ENCODE measurements at regions not wholly inside any gene's neighbourhood (a gene's known extent, or its start where the extent isn't known, plus 50 kb on each side); places are given as distances from the start of the nearest gene placed in this dataset.

DNA sequence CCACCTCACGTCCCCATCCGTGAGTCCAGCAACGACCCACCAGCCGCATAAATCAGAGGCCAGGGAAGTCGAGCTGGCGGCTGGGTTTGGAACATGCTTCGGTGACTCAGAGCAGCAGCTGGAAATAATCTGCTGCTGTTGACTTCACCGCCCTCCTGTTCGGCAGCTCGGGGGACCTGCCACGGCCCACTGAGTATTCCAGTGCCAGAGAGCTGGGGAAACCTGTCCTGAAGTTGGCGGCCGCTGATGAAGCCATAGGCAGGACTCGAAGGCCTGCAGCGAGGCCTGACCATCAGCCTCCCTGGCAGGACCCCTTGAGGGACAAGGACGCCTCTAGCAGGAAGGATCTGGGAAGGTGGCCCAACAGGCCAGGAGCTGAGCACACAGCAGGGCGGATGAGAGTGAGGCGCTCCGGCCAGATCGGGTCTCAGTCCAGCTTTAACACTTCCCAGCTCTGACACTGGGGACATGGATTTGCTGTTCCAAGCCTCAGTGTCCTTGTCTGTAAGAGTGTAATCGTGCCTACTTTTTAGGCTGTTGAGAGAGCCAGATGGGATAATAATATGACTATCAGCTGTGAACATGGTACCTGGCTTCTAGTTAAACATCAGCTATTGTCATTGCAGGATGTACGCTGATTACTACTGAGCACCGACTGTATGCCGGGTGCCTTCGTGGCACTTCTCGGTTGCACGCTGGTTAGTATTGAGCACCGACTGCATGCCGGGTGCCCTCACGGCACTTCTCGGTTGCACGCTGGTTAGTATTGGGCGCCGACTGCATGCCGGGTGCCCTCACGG, 50.4 kb upstream of the CIBAR2 start:
- no peak for DNase-seq

GRCh38 chr16:85163278-85164112, 51.2 kb upstream of the CIBAR2 start:
- DNase-seq = no peak

GRCh38 chr16:85164431-85164830, 52.2 kb upstream of the CIBAR2 start:
- no peak for DNase-seq

DNA sequence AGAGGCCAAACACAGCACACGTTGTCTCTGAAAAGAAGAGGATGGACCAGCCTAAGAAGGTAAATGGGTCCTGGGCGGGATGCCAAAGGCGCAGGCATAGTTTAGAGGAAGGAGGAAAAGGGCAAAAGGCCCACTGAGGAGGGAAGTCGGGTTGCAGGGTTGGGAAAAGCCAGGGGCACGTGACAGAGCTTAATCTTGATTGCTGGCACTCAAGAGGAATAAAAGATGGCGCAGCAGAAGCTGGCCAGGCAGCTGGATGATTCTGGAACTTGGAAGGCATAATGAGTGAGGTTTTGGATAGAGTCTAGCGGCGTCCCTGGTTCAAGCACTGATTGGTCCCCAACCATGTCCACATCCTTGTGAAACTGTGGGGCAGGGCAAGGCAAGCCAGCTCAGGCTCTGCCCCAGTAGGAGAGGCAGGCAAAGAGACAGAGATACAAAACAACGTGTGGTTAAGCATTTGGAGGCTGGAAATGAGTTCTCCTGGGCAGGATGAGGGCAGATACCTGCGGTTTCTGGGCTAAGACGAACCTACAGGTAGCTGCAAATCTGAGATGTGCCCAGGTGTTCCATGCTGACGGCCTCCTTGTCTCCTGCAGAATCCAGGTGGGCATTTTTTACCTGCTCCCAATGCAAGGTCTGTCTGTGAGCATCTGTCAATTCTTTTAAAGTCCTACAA, 52.7 kb upstream of the CIBAR2 start:
- no peak for DNase-seq

GRCh38 chr16:85165781-85166180, 53.5 kb upstream of the CIBAR2 start:
- DNase-seq = no peak

DNA sequence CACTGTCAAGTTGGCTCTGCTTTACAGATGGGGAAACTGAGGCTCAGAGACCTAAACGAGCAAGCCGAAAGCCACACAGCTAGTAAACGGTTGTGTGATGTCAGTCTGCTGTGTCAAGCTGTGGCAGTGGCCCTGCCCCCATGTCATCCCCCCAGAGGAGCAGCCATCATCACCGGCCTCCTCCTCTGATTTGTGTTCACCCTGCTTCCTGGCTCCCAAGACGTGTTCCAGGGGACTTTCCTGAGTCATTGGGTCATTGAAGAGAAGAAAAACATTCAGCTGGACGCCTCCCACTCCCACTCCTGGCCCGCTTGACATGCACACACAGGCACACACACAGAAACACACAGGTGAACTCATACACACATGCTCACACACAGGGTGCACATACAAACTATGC, 54.0 kb upstream of the CIBAR2 start:
- DNase-seq = no peak

DNA sequence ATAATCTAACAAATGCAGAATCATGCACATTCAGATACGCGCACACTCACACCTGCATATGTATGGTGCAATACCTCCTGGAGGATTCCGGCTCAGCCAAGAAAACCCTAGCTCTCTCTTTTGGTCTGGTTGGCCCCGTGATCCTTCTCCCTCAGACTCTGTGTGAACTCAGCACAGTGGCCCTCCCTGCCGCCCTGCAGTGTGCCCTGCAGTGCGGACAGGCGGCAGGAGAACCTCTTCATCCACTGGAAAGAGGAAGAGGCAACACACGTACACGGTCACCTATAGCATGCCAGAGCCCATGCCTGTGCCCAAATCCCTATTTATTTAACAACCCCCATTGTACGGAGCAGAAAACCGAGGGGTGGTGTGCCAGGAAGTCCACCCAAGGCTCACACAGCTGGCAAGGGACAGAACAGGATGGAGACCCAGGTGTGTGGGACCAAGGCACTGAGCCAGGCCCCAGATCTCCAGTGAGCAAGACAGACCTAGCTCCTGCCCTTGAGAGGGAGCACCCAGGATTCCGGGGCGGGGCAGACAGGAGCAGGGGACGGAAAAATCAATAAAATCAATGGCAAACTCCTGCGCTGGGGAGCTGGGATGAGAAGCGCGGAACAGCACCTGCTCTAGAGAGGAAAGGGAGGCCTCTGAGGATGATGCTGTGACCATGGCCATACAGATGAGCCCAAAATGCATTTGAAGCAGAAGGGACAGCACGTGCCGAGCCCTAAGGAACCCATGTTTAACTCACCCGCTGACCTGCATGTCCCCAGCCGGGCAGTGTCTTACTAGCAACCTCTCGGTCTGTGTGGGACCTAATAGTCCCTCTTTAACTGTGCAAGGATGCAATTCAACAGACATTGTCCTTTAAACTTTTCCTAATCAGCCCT, 54.7 kb upstream of the CIBAR2 start:
- DNase-seq = no peak

DNA sequence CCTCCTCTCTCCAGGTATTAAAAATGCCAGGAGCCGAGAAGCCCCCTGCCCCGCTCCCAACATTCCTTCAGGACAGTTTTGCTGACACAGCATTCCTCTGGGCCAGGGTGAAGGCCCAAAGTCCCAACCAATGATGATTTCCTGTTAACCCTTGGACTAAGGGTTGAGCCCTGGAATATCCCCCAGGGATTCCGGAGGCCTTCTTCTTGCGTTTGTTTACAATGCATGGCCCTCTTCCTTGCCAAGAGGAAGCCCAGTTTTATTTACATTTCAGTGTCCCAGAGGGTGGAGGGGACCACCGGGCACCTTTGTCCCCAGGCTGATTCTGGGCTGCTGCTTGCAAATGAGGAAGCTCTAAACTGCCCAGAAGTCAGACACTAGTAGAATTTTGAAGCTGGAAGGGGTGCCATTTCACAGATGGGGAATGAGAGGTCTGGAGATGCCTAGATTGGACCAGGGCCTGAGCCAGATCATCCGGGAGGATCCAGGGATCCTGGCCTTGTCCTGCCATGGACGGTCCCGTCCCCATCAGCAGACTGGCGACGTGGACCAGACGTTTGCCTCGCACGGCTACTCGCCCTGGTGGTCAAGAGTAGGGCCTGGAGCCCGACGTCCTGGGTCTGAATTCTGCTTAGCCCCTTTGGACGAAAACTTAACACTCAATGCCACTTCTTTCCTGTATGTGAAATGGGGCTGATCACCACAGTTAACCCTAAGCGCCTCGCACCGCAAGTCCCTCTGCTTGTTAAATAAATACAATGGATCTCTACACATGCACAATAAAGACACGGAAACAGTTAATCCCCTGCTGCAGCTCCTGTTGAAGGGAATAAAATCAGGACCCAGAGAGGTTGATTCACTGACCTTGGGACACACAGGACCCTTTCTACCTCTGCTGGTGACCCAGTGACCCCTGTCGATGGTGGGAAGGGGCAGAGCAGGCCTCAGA, 55.6 kb upstream of the CIBAR2 start:
- no peak for DNase-seq

- no peak for DNase-seq
These were observed 56.5 kb upstream of the CIBAR2 start for GRCh38 chr16:85168732-85169256.

DNA sequence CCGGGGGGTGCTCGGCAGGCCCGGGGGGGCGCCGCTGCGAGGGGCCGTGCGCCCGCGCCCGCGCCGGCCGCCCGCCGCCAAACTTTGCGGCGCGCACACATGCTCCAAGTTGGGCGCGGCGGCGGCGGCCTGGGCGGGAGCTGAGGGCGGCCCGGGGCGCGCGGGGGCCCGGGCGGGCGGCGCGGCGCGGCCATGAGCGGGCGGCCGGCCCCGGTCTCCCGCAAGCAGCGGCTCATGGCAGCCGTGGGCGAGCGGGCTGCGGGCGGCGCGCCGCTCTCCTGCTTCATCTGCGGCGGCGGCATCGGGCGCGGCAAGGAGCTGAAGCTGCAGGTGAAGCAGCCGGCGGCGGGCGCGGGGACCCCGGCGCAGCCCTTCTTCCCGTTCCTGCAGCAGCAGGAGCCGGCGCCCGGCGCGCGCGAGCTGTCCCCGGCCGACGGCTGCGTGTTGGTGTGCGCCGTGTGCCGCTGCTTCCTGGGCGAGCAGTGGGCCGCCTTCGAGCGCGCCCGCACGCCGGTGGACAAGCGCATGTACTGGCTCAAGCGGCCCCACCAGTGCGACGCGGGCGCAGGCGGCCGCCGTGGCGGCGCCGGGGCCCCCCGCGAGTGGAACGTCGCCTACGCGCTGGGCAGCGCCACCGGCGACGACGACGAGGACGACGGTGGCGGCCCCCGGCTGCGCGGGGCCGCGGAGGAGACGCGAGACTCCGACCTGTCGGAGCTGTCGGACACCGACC, 57.2 kb upstream of the CIBAR2 start:
- DNase-seq = no peak

DNA sequence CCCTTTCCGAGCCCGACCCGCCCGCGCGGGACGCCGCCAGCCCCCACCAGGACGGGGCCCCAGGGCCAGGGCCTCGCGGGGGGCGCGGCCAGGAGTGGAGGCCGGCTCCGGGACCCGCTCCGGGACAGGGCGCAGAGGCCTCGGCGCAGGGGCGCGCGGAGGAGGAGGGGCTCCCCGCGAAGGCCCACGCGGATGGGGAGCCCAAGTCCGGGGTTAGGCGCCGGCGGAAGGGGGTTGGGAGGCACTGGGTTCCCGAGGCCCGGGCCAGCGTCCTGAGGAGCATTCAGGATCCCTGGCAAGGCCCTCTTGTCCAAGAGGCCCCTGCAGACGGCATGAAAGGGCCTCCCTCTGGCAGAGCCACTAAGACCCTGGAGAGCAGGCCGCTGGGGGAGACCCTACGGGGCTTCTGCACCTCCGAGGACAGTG, 57.8 kb upstream of the CIBAR2 start:
- no peak for DNase-seq

DNA sequence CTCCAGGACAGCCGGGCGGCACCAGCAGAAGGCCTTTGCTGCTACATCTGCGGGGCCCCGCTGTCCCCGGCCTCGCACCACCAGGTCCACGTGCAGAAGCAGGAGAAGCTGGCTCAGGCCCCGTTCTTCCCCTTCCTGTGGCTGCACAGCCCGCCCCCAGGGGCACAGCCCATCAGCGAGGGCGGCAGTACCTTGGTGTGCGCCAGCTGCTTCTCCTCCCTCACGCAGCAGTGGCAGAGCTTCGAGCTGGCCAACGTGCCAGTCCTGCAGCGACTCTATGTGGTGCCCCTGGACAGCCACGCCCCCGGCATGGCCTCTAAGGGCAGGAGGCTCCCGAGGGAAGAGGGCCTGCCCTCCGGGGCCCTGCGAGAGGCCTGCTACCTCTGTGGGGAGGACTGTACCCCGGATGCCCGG, 58.3 kb upstream of the CIBAR2 start:
- no peak for DNase-seq

GRCh38 chr16:85171004-85171758, 58.9 kb upstream of the CIBAR2 start:
- DNase-seq = no peak

GRCh38 chr16:85171759-85172454, 59.6 kb upstream of the CIBAR2 start:
- no peak for DNase-seq

- DNase-seq = peak in 1 of 2 experiments; percentile 21
These were observed 60.3 kb upstream of the CIBAR2 start for GRCh38 chr16:85172455-85173145.

GRCh38 chr16:85173146-85173980, 61.1 kb upstream of the CIBAR2 start:
- DNase-seq = peak; percentile 43 to 53

Measured in SW 1271 (cell line).